Ishikawa (cell line): ENCODE measurements at regions not wholly inside any gene's neighbourhood (a gene's known extent, or its start where the extent isn't known, plus 50 kb on each side); places are given as distances from the start of the nearest gene placed in this dataset.

ENCODE experiments used
- CREB1 ChIP-seq: IDR thresholded peaks from 2 replicates; pipeline ENCODE4 v1.6.1; 2012; ENCODE audit warnings: low read depth
- EGR1 ChIP-seq: IDR thresholded peaks from 2 replicates; pipeline ENCODE4 v1.6.1; 2012
- MAX ChIP-seq: IDR thresholded peaks from 2 replicates; pipeline ENCODE4 v1.6.1; 2012
- NFIC ChIP-seq: IDR thresholded peaks from 2 replicates; pipeline ENCODE4 v1.6.1; 2012
- RAD21 ChIP-seq: IDR thresholded peaks from 2 replicates; pipeline ENCODE4 v1.6.1; 2012; ENCODE audit warnings: low read depth
- TEAD4 ChIP-seq: IDR thresholded peaks from 2 replicates; pipeline ENCODE4 v1.6.1; 2012
- USF1 ChIP-seq: IDR thresholded peaks from 2 replicates; pipeline ENCODE4 v1.6.1; 2012

DNA sequence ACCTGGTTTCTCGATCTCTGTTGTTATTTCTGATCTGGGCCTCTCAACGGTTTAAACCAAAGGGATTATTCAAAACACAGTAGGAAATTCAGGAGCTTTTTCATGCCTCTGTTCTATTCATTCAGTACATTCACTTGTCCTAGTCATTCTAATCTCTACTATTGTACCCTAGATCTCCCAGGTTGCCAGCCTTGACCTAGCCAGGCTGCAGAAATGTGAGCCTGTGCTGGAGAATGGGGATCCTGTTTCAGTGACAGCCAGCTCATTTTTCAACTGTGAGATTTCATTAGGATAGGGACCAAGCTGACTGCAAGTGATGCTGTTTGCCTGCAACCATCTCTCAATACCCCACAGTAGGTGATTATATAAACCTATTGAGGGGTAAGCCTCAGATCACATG lies 186.2 kb downstream of the CMPK2 start:
- no peak for TF ChIP-seq MAX
- no peak for TF ChIP-seq CREB1
- TF ChIP-seq TEAD4 = no peak
- no peak for TF ChIP-seq RAD21
- no peak for TF ChIP-seq EGR1
- TF ChIP-seq USF1 = no peak
- TF ChIP-seq NFIC = no peak
